HL-60 (cell line): ENCODE measurements at regions not wholly inside any gene's neighbourhood (a gene's known extent, or its start where the extent isn't known, plus 50 kb on each side); places are given as distances from the start of the nearest gene placed in this dataset.

Source experiments
- GABPA ChIP-seq: IDR thresholded peaks from 2 replicates; pipeline ENCODE4 v1.6.1; 2012; ENCODE audit warnings: low read depth
- POLR2AphosphoS5 ChIP-seq: IDR thresholded peaks from 2 replicates; pipeline ENCODE4 v1.6.1; 2012; ENCODE audit warnings: low read depth
- SPI1 ChIP-seq: IDR thresholded peaks from 2 replicates; pipeline ENCODE4 v1.6.1; 2012; ENCODE audit warnings: low read depth, mild to moderate bottlenecking, borderline replicate concordance
- TF ChIP-seq, protein P1 (sequence below): IDR thresholded peaks from one replicate; pipeline ENCODE4 v1.5.1; 2011; ENCODE audit warnings: low read length, control low read depth, inconsistent platforms; ENCODE audit not compliant: insufficient read depth
- TF ChIP-seq, protein P2 (sequence below): IDR thresholded peaks from 2 replicates; pipeline ENCODE4 v1.6.1; 2012; ENCODE audit warnings: low read depth; ENCODE audit not compliant: insufficient replicate concordance

DNA sequence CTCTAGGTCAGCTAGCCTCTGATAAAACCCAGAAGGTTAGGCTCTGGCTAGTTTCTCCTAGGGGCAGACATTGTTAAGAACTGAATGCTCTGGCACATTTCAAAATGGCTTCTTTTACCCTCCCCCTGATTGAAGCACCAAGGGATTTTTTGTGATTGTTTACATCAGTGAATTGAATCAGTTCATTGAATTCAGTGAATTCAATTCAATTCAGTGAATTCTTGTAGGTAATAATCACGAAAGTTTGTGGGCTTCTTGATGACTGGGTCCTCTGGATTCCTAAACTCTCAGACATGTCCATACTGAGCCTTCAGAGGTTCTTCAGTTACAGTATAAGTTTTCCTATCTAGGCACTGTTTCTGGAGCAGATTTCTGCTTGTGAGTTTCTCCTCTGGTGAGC lies 135.2 kb upstream of the ELAC2 start:
- TF ChIP-seq, protein P1, sequence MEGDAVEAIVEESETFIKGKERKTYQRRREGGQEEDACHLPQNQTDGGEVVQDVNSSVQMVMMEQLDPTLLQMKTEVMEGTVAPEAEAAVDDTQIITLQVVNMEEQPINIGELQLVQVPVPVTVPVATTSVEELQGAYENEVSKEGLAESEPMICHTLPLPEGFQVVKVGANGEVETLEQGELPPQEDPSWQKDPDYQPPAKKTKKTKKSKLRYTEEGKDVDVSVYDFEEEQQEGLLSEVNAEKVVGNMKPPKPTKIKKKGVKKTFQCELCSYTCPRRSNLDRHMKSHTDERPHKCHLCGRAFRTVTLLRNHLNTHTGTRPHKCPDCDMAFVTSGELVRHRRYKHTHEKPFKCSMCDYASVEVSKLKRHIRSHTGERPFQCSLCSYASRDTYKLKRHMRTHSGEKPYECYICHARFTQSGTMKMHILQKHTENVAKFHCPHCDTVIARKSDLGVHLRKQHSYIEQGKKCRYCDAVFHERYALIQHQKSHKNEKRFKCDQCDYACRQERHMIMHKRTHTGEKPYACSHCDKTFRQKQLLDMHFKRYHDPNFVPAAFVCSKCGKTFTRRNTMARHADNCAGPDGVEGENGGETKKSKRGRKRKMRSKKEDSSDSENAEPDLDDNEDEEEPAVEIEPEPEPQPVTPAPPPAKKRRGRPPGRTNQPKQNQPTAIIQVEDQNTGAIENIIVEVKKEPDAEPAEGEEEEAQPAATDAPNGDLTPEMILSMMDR, result no peak
- TF ChIP-seq POLR2AphosphoS5, result no peak
- TF ChIP-seq SPI1, result no peak
- TF ChIP-seq GABPA, result no peak
- TF ChIP-seq, protein P2, sequence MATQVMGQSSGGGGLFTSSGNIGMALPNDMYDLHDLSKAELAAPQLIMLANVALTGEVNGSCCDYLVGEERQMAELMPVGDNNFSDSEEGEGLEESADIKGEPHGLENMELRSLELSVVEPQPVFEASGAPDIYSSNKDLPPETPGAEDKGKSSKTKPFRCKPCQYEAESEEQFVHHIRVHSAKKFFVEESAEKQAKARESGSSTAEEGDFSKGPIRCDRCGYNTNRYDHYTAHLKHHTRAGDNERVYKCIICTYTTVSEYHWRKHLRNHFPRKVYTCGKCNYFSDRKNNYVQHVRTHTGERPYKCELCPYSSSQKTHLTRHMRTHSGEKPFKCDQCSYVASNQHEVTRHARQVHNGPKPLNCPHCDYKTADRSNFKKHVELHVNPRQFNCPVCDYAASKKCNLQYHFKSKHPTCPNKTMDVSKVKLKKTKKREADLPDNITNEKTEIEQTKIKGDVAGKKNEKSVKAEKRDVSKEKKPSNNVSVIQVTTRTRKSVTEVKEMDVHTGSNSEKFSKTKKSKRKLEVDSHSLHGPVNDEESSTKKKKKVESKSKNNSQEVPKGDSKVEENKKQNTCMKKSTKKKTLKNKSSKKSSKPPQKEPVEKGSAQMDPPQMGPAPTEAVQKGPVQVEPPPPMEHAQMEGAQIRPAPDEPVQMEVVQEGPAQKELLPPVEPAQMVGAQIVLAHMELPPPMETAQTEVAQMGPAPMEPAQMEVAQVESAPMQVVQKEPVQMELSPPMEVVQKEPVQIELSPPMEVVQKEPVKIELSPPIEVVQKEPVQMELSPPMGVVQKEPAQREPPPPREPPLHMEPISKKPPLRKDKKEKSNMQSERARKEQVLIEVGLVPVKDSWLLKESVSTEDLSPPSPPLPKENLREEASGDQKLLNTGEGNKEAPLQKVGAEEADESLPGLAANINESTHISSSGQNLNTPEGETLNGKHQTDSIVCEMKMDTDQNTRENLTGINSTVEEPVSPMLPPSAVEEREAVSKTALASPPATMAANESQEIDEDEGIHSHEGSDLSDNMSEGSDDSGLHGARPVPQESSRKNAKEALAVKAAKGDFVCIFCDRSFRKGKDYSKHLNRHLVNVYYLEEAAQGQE, result no peak
